GM12891 (cell line): ENCODE measurements at regions not wholly inside any gene's neighbourhood (a gene's known extent, or its start where the extent isn't known, plus 50 kb on each side); places are given as distances from the start of the nearest gene placed in this dataset.

Experiments used
- PAX5 ChIP-seq: IDR thresholded peaks from 2 replicates; pipeline ENCODE4 v1.6.1; 2011; ENCODE audit warnings: low read length, moderate library complexity, mild to moderate bottlenecking; ENCODE audit not compliant: insufficient read depth, severe bottlenecking
- POLR2A ChIP-seq: IDR thresholded peaks from 2 replicates; pipeline ENCODE4 v1.6.1; 2011; ENCODE audit warnings: low read depth, low read length, control low read depth
- POLR2AphosphoS5 ChIP-seq: IDR thresholded peaks from 2 replicates; pipeline ENCODE4 v1.6.1; 2011; ENCODE audit warnings: low read depth, low read length, control low read depth
- POU2F2 ChIP-seq: IDR thresholded peaks from 2 replicates; pipeline ENCODE4 v1.6.1; 2011; ENCODE audit warnings: low read depth, mild to moderate bottlenecking, control low read depth, low read length, moderate library complexity
- TAF1 ChIP-seq: IDR thresholded peaks from 2 replicates; pipeline ENCODE4 v1.6.1; 2011; ENCODE audit warnings: low read depth, low read length, control low read depth

DNA sequence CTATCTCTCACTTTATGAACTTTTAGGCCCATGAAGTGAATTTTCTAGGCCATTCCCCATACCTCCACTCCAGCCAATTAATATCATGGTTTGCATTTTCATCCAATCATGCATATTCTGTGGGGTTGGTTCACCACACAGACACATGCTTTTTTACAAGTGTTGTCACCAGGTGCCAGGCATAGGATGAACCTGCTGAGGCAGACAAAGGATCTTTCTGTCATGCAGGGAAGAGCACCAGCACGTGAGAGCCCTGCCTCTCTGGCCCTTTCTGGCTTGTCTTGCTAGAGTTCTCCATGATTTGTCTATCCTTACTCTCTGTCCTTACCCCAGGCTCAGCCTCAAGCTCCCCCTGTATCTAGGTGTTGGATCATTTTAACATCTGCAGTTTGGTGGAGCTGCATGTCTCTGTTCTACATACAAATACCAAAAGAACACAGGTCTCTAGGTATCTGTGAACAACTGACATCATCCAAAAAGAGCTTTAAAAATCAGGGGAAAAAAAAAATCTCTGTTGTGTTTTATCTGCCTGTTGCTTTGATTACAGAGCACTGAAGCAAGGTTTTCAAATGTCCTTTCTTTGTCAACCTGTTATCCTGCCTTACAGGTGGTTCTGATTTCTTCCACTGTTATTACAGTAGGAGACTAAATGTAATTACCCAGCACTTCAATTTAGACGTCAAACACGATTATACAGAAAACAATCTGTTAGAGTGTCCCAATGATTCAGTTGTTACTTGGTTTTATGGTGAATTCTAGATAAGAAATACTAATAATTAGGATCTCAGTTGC is 58.4 kb upstream of the GRAMD1B start:
- TF ChIP-seq POLR2A (no peak), POLR2AphosphoS5 (no peak), POU2F2 (no peak), TAF1 (no peak), PAX5 (no peak)
